Left kidney (tissue), 1 donor: ENCODE measurements at regions not wholly inside any gene's neighbourhood (a gene's known extent, or its start where the extent isn't known, plus 50 kb on each side); places are given as distances from the start of the nearest gene placed in this dataset.
"Not testable (repeated sequence)": the region's sequence is repeated elsewhere in the genome, so short reads cannot be mapped to it uniquely, and the experiment has no call there.

Experiments used
- DNase-seq: peaks from one replicate; pipeline ENCODE4 v3.0.0-alpha.2; 2013

- DNase-seq: no peak
Measured at GRCh38 chr5:179497636-179498340, 52.6 kb upstream of the RUFY1 start.

- DNase-seq: no peak
Measured at GRCh38 chr5:179495906-179496455, 54.4 kb upstream of the RUFY1 start.

GRCh38 chr5:179494774-179495526 lies 55.4 kb upstream of the RUFY1 start:
- no peak for DNase-seq

DNA sequence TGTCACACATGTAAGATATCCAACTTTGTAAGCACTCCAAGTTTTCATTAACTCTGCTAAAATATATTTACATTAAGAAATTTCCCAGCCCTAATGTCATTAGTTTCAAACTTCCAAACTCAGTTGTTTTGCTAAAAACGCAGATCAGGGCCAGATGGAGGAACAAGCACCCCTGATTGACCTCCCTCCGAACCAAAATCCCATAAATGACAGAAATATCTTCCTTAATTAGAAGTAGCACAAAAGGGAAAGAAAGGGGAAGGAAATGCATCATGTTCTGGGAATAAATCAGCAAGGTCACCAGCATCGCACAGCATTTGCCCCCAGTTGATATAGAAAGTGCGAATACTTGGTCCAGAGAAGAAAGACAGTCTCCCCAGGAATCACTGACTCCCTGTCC lies 61.4 kb upstream of the RUFY1 start:
- DNase-seq: peak; percentile 43

DNA sequence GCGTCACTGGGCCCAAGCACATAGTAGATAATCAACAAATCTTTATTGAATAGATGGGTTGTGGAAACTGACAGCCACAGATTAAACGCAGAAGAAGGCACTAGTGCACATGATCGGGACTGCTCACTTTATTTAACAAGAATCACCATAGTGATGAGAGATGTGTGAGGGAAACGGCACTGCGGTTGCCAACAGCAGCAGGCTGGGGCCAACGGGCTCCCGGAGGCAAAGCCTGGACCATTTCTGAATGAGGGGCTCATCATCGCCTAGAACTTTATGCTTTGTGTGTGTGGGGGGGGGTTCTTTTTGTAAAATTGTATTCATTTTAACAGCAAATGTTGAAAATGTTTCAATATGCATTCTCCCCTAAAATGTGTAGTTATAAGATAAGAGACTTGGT lies 61.9 kb upstream of the RUFY1 start:
- DNase-seq: no peak

DNA sequence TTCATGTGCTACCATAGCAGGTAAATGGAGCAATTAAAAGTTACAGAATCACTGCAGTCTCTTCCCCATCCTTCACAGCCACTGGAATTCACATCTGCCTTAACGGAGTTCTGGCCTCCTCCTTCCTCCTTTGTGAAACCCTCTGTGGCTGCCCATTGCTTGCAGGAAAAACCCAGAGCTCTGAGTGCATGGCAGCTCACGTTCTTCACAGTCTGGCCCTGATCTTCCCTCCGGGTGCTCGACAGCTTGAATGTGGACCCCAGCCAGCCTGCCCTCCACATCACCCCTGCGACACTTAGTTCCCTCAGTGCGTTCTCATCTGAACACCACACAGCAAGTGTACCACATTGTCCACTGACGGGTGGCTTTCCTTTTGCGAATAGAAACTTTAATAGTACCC lies 63.2 kb upstream of the RUFY1 start:
- DNase-seq: no peak

DNA sequence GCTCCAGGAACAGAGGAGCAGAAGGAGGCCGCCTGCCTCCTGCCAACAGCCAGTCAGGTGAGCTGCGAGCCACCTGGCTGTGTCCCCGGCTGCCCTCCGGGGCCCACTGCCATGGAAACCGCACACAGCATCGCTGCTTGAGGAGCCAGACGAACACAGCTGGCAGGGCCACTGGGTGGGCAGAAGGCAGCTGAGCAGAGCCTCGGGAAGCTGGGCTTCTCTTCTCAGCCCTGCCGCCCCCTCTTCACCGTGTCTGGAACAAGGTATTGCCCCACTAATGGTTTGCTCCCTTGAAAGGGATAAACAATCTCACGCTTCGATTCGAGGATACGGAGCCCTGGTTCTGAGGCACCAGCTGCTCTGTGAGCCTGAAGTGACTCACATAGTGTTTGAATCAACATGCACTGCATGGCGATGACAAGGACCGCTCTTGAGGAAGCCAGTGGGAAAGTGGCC lies 63.7 kb upstream of the RUFY1 start:
- DNase-seq: peak; percentile 30

- no peak for DNase-seq
Measured at GRCh38 chr5:179485845-179486575, 64.3 kb upstream of the RUFY1 start.

- DNase-seq: no peak
Measured at GRCh38 chr5:179484761-179485160, 65.6 kb upstream of the RUFY1 start.

- DNase-seq: no peak
Measured at GRCh38 chr5:179484201-179484600, 66.2 kb upstream of the RUFY1 start.

GRCh38 chr5:179478624-179479023 lies 71.7 kb upstream of the RUFY1 start:
- DNase-seq: no peak

DNA sequence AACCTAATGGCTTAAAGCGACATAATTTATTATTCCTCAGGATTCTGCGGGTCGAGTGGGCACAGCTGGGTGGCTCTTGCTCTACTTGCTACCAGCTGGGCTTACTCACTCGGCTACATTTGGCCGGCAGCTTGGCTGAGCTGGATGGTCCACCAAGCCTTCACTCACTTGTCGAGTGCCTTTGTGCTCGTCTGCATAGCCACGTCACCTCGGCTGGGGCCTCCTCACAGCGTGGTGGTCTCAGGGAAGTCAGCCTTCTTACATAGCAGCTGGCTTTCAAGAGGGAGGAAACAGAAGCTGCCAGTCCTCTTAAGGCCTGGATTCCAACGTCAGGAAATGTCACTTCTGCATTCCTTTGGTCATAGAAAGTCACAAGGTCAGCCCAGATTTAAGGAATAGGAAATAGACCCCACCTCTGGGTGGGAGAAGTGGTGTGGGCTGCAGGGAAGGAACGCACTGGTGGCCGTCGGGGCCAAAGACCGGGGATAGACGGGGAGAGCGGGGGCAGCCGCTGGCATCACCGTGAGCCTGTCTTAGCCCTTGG lies 75.1 kb upstream of the RUFY1 start:
- peak; percentile 53 for DNase-seq

- no peak for DNase-seq
Measured at GRCh38 chr5:179472641-179473040, 77.7 kb upstream of the RUFY1 start.

DNA sequence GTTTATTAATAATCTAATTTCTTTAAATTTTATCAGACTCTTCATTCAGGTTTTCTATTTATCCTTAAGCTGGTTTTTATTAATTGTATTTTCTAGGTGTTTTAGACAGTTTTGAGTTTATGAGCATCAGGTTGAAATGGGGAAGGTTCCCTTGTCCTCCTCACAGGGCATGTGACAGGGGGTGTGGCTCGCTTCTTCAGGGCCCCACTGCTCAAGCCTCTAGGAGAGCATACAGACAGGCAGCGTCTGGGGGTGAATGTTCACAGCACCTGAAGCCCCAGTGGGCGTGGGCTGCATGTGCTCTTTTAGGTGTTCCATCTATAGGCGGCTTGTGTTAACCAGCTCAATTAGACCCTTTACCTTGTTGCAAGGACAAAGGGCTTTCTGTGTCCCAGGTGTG lies 78.2 kb upstream of the RUFY1 start:
- no peak for DNase-seq

GRCh38 chr5:179470201-179470600 lies 80.2 kb upstream of the RUFY1 start:
- DNase-seq: no peak

- DNase-seq: no peak
Measured at GRCh38 chr5:179468696-179469095, 81.7 kb upstream of the RUFY1 start.

GRCh38 chr5:179467441-179467840 lies 82.9 kb upstream of the RUFY1 start:
- DNase-seq: no peak

GRCh38 chr5:179464631-179465030 lies 85.7 kb upstream of the RUFY1 start:
- DNase-seq: no peak

- no peak for DNase-seq
Measured at GRCh38 chr5:179462040-179462439, 88.3 kb upstream of the RUFY1 start.

DNA sequence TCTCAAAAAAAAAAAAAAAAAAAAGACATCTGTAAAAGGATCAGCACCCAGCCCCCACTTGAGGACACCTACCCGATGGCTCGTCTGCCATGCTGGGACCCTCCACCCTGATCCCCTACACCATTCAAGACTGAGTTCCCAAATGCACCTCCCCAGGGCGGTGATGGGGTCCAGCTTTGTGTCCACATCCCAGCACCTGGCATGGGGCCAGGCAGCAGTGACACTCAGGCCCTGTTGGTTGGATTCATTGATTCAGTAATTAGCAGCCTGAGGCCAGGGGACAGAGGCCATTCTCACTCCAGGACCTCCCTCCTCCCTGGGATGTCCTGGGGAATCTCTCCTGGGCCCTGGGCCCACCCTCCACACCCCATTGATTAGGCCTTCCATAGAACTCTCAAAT lies 88.8 kb upstream of the RUFY1 start:
- no peak for DNase-seq

- DNase-seq: no peak
Measured at GRCh38 chr5:179459771-179460170, 90.6 kb upstream of the RUFY1 start.

DNA sequence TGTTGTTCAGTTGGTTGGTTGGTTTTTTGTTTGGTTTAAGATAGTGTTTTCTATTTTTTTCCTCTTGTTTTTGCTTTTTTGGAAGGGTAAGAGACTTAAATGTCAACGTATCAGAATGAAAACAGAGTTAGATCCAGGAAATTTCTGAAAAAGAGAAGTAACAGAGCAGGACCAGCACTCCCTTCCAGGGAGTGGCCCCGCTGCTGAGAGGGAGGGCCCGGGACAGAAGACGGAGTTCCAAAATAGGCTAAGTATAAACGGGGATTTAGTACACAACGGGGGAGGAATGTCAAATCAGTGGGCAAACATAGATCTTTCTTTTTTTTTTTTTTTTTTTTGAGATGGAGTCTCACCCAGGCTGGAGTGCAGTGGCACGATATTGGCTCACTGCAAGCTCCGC lies 92.7 kb upstream of the RUFY1 start:
- no peak for DNase-seq

- not testable (repeated sequence) for DNase-seq
Measured at GRCh38 chr5:179456075-179456474, 94.3 kb upstream of the RUFY1 start.
